GM20431 (cell line): ENCODE measurements at regions not wholly inside any gene's neighbourhood (a gene's known extent, or its start where the extent isn't known, plus 50 kb on each side); places are given as distances from the start of the nearest gene placed in this dataset.

Experiments used
- in situ Hi-C: fragments of 300-500 bp; cut with MseI, MboI; formaldehyde crosslinking; loops from one replicate; pipeline ENCODE4 v1.15.0; 2020; ENCODE audit warnings: low sequenced_read_pairs; ENCODE audit not compliant: unreplicated experiment

- in situ Hi-C loops: no loop called here
Measured at GRCh38 chr1:14524826-14525636, 73.5 kb upstream of the KAZN start.

DNA sequence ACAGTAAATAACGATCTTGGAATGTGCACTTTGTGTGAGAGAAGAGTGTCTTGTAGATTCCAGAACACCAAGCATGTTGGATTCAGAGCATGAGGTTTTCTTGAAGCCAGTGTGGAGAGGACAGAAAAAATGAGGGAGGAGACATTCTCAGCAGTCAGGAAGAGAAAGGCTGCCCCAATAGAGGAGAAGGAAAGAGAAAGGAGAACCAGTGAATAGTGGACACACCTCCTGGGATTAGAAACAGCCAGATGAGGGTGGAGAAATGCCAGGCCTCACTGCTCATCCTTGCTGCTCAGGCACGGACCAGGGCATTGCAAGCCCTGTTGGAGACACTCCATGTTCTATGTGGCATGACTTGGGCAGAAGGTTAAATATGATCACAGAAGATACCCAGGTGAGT is 69.0 kb upstream of the KAZN start:
- in situ Hi-C loops: no loop called here

GRCh38 chr1:14531519-14531918 is 67.0 kb upstream of the KAZN start:
- in situ Hi-C loops: no loop called here

DNA sequence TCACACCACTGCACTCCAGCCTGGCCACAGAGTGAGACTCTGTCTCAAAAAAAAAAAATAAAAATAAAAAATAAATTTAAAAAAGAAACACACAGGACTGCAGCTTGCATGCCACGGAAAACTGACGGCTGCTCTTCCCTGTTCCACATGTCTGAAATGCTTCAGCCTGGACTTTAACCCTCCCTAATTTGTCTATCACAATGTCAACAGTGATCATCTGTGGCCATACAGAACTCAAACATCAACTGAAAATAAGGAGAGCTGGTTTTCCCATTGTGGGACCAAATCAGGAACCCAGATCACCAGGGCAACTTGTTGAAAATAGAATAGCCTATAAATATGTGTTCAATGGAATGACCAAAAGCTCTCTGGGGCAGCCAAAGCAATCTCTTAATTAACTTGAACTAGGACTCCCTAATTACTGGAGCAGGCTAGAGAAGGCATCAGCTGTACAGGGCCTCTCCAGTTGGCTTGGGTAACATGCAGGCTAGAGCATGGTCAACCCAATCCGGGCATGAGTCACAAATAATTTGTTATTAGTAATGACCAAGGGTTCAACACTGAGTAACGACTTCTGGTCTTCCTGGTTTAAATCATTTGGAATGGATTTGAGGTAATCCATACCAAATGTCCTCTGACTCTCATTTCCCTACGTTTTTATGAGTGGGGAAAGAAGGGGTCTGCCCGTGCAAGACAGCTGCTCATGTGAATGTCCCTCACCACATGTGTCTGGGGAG is 62.7 kb upstream of the KAZN start:
- in situ Hi-C loops: no loop called here

- in situ Hi-C loops: no loop called here
Measured at GRCh38 chr1:14538335-14538734, 60.1 kb upstream of the KAZN start.

DNA sequence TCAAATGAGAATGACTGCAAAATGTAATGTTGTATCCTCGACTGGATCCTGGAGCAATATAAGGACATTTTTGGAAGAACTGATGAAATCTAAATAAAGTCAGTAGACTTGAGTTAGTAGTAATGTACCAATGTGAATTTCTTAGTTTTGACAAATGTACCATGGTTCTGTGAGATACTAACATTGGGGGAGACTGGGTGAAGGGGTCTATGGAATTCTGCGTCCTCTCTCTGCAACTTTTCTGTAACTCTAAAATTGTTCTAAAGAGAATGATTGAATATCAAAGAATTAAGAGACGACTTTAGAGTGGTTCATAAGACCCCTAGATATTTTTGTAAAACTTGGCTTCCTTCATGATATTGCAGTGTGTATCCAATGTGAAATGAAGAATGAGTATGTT is 59.2 kb upstream of the KAZN start:
- in situ Hi-C loops: no loop called here

- in situ Hi-C loops: no loop called here
Measured at GRCh38 chr1:14539953-14540563, 58.4 kb upstream of the KAZN start.

DNA sequence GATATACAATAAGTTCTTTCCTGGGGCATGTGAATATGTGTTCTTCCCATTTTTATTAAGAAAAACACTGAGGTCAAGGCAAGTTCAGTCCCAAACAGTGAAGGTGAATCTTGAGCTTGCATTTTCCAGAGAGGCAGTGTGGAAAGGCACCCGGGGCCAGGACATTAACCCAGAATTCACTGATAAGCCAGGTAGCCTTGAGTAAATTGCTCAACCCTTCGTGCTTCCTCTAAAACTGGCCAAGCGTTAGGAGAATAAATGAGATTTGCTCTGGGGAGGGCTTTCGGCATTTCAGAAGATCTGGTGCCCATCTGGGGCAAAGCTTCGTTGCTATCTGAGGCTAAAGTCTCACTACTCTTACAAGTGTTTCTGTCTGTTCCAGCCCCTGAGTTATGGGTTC is 57.1 kb upstream of the KAZN start:
- in situ Hi-C loops: no loop called here

DNA sequence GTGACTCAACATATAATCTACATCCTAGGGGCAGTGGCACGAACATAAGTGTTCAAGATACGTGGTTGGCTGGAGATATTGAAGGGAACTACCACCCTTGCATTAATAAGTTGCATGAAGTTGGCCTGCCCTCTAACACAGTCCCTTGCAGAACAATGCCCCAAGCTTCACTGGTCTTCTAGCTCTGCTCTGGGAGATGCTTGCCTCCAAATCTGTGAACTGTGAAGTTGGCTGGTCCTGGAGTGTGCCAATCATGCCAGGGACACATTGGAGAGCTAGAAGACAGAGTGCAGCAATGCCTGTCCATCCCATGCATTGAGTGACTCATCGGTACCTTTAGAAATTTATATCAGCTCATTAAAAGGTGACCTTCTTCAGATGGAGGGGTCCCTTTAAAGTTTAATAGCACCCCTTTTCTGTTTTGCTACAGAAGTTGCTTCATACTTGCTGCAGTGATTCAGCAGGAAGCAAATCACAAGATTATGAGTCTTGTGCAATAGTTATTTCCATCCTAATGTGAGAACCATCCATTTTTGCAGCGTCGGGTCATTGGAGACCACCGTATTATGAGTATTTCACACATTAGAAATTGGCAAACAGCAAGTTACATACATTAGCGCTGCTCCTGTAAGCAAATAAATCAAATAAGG is 55.2 kb upstream of the KAZN start:
- in situ Hi-C loops: no loop called here

DNA sequence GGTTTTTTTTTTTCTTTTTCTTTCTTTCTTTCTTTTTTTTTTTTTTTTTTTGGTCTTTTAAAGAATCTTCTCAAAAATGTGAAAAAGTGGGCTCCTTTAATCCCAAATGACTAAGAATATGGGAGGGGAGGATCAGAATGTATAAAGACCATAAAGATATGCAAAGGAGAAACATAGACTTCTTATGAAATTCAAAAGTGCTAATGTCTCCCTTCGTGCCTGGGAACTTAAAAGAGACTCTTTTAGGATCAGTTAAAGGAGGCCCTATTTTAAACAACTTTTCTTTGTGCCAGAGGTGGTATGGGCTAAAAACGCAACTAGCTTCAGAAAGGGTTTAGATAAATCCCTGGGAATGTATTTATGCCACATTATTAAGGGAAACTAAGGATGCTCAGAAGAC is 54.2 kb upstream of the KAZN start:
- in situ Hi-C loops: no loop called here

DNA sequence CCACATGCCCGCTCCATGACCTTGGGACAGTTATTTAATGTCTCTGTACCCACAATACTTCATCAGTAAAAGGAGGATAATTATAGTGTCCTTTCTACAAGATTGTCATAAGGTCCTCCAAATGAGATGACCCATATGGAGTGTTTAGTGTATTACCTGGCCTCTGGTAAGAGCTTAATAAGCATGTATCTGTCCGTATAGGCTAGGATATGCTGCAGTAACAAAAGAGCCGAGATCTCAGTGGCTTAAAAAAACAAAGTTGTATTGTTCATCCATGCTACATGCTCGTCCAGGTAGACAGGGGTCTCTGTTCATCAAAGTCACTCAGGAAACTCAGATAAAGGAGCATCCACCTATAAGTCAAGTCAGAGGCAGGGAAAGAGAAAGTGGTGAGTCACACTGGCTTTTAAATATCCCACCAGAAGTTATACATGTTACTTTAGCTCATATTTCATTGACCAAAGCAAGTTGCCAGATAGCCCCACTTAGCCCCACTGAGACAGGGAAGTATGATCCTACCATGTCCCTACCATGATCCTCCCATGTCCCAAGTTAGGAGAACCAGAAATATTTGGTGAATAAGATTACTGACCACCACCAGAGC is 53.0 kb upstream of the KAZN start:
- in situ Hi-C loops: no loop called here

GRCh38 chr1:14546416-14546815 is 52.1 kb upstream of the KAZN start:
- in situ Hi-C loops: no loop called here
